NCI-H748 (cell line): ENCODE measurements at regions not wholly inside any gene's neighbourhood (a gene's known extent, or its start where the extent isn't known, plus 50 kb on each side); places are given as distances from the start of the nearest gene placed in this dataset.

Source experiments
- DNase-seq: peaks from one replicate; lab custom pipeline; 2025; ENCODE audit not compliant: unreplicated experiment; lab: John Stamatoyannopoulos, UW

DNA sequence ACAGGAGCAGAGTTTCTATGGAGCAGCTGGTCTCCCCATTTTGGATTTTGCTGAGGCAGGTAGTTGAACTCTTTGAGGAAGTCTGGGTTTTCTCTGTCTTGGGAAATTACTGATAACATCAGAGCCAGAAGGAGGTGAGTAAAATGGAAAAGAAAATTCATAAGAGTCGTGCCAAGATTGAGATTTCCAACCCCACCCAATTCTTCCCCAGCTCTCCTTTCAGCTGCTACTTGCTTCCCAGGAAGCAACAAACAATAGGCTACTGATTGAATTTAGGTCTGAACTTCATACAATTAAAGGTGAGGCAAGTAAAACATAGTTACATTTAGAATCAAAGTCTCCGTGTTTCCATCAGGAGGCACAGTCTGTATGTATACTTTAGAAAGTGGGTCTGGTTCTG is 54.6 kb upstream of the EOLA2 start:
- no peak for DNase-seq

DNA sequence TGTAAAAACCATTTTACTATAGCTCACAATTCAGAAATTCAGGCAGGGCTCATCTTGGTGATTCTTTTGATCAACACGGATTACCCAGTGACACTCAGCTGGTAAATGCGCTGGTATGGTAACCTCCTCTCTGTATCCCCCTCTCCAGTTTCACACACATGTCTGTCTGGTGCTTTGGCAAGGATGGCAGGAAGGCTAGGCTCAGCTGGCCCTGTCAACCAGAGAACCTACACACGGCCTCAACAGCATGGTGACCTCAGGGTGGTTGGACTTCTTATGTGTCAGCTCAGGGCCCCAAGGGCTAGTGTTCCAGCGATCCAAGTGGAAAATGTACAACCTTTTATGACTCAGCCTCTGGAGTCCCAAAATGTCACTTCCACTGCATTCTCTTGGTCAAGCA is 55.7 kb upstream of the EOLA2 start:
- DNase-seq, result no peak

DNA sequence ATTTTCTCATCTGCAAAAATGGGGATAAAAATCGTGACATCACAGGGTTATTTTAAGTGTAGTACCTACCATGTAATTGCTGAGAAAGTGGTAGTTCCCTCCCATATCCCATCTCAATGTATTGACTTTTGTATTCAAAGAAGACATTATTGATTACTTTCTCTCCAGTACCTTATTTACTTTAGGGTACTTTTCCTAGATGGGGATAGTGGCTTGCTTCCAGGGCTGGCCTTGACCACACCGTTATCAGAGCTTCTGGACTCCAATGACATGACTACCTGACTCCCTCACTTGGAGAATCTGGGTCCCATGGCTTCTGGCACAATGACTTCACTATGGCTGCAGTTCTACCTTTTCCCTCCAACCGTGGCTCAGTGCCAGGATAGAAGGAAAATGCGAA is 58.2 kb upstream of the EOLA2 start:
- no peak for DNase-seq

GRCh38 chrX:150005027-150005426 is 66.7 kb upstream of the EOLA2 start:
- DNase-seq, result no peak

DNA sequence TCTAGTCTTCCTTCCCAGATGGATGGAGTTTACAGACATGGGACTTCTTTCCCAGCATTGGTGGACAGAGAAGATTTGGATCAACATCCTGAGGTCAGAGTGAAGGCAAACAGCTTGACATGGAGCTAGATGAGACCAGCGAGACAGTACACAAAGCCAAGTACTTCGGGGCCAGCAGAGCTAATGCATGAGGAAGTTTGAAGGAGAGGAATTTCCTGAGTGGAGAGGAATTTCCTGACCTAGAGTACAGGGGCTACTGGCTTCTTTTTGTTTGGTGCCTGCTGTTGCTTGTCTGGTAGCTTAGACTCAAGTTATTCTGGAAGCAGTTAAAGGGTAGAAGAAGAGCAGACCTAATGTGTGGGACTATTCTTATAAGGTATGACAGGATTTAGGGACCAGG is 69.1 kb upstream of the EOLA2 start:
- no peak for DNase-seq

GRCh38 chrX:150012647-150013381 is 74.5 kb upstream of the EOLA2 start:
- DNase-seq, result no peak

DNA sequence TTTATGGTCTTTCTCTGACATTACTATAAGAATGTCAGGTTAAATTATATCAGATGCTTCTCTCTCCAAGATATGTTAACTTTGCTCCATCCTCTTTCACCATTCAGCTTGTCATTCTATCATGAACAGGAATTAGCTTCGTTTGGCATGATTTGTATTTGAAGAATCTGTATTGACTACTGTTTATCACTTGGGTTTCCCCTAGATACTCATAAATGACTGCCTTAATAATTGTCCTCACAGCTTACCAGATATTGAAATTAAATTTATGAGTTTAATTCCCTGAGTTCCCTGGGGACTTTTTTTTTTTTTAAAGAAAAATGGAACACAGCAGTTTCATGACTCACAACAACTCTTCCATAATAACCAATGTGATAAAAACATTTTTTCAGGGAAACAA is 76.2 kb upstream of the EOLA2 start:
- DNase-seq, result no peak

GRCh38 chrX:150017868-150018267 is 79.6 kb upstream of the EOLA2 start:
- DNase-seq, result no peak

GRCh38 chrX:150018931-150019361 is 80.7 kb upstream of the EOLA2 start:
- no peak for DNase-seq

- no peak for DNase-seq
These were observed 90.4 kb upstream of the EOLA2 start for GRCh38 chrX:150028692-150029091.

DNA sequence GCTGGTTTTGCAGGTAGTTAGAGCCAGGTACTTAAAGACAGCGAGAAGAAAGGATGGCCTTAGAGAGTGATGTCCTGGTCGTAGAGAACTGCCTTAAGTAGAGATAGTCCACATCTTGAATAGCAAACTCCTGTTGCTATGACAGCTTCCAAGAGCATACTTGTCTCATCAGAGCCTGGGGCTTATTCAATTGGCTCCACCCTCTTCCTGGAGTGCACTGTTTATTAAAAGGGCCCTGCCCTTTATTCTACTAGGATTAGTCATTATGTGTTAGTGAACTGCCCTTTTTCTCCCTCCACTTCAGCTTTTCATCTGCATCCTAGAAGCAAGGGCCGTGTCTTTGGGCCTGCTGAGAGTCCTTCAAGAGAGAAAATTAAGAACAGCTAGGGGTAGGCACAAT is 94.5 kb upstream of the EOLA2 start:
- DNase-seq, result peak; percentile 27

GRCh38 chrX:150034788-150035187 is 96.5 kb upstream of the EOLA2 start:
- DNase-seq, result no peak

DNA sequence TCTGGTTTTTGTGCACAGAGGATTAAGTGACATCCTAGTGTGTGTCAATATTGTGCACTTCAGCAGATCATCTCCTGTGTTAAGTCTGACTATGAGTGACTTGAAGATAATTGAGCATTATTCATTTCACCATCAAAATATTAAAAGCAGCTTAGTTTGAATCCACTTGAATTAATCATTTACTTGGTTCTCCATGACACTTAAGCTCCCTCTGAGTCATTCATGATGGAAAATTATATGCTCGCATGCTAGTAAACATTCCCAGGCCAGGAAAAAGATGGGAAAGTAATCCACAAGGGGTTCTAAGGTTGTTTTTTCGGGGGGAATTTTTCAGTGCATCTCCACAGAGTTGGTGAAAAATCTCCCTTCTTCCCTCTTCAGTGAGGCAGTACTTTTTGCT is 97.2 kb upstream of the EOLA2 start:
- DNase-seq, result no peak

DNA sequence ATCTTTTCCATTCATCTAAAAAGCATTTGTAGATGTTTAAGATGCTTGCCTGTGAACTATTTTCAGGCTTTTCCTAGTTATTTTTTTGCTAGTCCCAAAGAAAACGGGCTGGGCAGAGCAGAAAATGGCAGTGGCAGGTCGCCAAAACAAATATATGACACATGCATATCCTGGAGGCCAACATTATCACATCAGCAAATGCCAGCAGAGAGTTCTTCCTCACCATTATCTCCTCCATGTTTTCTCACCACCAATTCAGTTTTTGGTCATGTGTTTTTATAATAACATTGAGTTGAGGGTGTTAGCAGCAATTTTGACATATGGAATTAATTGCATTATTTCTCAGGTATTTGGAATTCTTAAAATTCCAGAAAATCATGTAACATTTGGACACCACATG is 97.9 kb upstream of the EOLA2 start:
- DNase-seq, result no peak

DNA sequence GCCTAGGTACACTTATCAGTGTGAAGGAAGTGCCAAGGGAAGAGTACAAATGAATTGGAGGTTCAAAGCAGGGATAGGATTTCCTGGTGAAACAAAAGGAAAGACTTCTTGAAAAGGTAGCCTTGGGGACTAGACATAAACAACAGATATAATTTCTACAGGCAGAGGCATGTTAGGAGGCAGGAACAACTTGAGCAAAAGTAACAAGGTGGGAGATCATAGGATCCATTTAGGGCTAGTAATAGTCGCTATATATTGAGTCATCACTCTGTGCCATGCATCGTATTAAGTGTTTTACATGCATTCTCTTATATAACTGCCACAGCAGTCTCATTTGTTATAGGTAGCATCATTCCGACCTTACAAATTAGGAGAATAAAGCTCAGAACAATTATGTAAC is 98.3 kb upstream of the EOLA2 start:
- no peak for DNase-seq

DNA sequence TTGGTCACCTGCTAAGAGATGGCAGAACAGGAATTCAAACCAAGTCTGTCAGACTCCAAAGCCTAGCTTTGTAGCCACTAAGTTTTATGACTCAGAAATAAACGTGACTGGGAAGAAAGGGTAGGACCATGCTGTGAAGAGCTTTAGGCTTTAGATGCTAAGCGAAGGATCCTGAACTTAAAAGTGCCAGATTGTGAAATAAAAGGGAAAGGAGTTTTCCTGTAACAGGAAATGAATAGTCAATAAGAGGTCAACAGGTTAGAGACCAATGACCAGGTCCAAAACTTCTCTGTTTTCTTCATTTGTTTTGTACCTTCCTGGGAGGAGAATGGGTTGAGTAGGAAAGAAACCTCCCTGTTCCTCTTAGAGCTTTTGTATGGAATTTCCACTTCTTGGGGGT is 98.8 kb upstream of the EOLA2 start:
- DNase-seq, result no peak

DNA sequence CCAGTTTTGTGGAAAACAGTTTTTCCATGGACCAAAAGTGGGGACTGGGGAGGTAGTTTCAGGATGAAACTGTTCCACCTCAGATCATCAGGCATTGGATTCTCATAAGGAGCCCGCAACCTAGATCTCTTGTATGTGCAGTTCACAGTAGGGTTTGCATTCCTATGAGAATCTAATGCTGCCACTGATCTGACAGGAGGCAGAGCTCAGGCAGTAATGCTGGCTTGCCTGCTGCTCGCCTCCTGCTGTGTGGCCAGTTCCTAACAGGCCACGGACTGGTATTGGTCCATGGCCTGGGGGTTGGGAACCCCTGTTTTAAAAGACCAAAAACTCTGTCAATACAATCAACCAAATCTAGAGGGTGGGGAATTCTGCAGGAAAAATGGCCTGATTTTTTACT is 100.0 kb upstream of the EOLA2 start:
- DNase-seq, result no peak

DNA sequence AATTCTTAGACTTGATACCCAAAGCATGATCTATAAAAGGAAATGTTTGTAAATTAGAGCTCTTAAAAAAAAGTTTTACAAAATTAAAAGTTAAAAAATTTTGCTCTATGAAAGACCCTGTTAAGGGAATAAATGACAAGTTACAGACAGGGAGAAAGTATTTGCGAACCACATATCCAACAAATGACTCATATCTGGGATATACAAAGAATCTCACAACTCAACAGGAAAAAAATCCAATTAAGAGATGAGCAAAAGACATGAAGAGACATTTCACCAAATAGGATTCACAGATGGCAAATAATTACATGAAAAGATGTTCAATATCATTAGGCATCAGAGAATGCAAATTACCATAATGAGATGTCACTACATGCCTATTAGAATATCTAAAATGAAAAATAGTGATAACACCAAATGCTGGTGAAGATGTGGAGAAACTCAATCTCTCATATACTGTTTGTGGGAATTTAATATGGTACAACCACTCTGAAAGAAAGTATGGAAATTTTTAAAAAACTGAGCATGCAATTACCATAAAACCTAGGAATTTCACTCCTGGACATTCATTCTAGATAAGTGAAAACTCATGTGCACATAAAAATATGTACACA is 100.8 kb upstream of the EOLA2 start:
- no peak for DNase-seq

DNA sequence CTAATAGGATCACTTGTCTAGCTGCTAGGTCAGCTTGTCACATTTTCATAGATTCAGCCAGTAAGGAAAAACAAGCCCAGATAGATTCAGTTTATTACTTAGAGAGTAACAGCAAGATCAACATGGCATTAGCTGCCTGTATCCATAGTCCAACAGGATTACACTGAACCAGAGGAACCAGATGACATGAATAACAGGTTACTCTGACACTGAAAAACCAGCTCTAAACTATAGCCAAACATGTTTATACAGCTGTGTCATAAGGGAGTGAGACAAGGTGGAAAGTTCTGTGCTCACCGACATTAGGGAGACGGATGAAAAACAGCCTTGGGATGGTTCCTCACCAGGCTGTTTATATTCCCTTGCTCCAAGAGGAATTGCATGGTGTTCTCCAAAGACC is 102.9 kb upstream of the EOLA2 start:
- DNase-seq, result no peak

GRCh38 chrX:150044556-150044955 is 106.3 kb upstream of the EOLA2 start:
- DNase-seq, result no peak

GRCh38 chrX:150047818-150048217 is 109.5 kb upstream of the EOLA2 start:
- no peak for DNase-seq

- DNase-seq, result no peak
These were observed 111.4 kb upstream of the EOLA2 start for GRCh38 chrX:150049647-150050046.

GRCh38 chrX:150050387-150050786 is 112.1 kb upstream of the EOLA2 start:
- DNase-seq, result no peak
